Naive thymus-derived CD8-positive, alpha-beta T cell (primary cell): ENCODE measurements at regions not wholly inside any gene's neighbourhood (a gene's known extent, or its start where the extent isn't known, plus 50 kb on each side); places are given as distances from the start of the nearest gene placed in this dataset.
"Not testable (repeated sequence)": the region's sequence is repeated elsewhere in the genome, so short reads cannot be mapped to it uniquely, and the experiment has no call there.

ENCODE experiments used
- ATAC-seq, 2 donors: fragments of 150-1000 bp; cut with Tn5 transposase in 1 of 2; sonication (Bioruptor Pico), chemical (Tn5 transposase) in 1 of 2; 1 replicate in 1 of 2; 2 replicates in 1 of 2; pipeline ENCODE4 v1.10.0; 2021; ENCODE audit warnings: mild to moderate bottlenecking in 2 of 2, moderate library complexity in 2 of 2
- POLR2A ChIA-PET: fragments of 350-600 bp; sonication (Branson Sonifier 250); formaldehyde crosslinking; loops from one replicate; lab custom pipeline; 2021; ENCODE audit warnings: antibody characterized with exemption; lab: Charles Lee
- DNase-seq, 10 donors: peaks; one replicate each; pipeline versions ENCODE4 v3.0.0 to v3.0.0-alpha.2; 2020 to 2022
- H3K27ac Mint-ChIP-seq, 10 donors: one replicate each; pipeline ENCODE4 v1.8.0; 2020 to 2022; ENCODE audit warnings: mild to moderate bottlenecking in 10 of 10, mixed read lengths in 10 of 10, moderate library complexity in 4 of 10, inconsistent platforms in 1 of 10
- H3K27me3 Mint-ChIP-seq, 5 donors: one replicate each; pipeline ENCODE4 v1.8.0; 2021 to 2022; ENCODE audit warnings: mixed read lengths in 5 of 5
- H3K36me3 Mint-ChIP-seq, 3 donors: one replicate each; pipeline ENCODE4 v1.8.0; 2020 to 2022; ENCODE audit warnings: mixed read lengths in 3 of 3, mild to moderate bottlenecking in 2 of 3, inconsistent platforms in 1 of 3
- H3K4me1 Mint-ChIP-seq, 4 donors: one replicate each; pipeline ENCODE4 v1.8.0; 2021 to 2022; ENCODE audit warnings: mixed read lengths in 4 of 4
- H3K4me3 Mint-ChIP-seq, 10 donors: one replicate each; pipeline ENCODE4 v1.8.0; 2020 to 2022; ENCODE audit warnings: mild to moderate bottlenecking in 10 of 10, mixed read lengths in 10 of 10, moderate library complexity in 6 of 10, inconsistent platforms in 1 of 10
- H3K9me3 Mint-ChIP-seq, 9 donors: one replicate each; pipeline ENCODE4 v1.8.0; 2020 to 2022; ENCODE audit warnings: mixed read lengths in 9 of 9, mild to moderate bottlenecking in 3 of 9, inconsistent platforms in 1 of 9, moderate library complexity in 1 of 9

DNA sequence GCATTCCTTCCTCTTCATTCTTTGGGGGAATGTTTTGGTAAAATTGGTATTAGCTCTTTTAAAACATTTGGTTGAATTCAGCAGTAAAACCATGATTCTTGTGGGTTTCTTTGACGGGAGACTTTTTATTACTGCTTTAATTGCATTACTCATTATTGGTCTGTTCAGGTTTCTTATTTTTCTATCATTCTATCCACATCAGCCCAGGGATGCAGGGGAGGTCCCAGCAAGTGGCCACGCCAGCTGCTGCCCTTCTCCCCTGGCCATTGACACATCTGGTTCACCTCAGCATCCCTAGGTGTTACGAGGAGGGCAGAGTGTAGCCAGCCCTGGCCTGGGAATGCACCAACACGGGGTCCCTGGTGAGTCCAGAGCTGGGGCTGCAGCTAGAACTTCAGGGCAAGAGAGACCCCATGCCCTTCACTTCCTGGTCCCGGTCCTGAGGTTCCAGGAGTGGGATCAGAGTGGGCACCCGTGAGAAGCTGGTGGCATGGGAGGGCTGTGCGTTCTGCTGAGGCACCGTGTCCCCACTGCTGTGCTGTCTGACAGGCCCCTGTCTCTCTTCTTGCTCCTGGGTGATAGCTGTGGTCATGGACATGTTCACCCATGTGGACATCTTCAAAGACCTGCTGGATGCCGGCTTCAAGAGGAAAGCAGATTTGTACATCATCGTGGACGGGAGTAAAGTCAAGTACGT lies 72.1 kb upstream of the THOC3 start:
- DNase-seq, H3K36me3 Mint-ChIP-seq, H3K9me3 Mint-ChIP-seq, H3K27me3 Mint-ChIP-seq, POLR2A ChIA-PET, ATAC-seq: not testable (repeated sequence)
- H3K27ac Mint-ChIP-seq, result peak overlapping the region in 8 of 10 donors; percentile 50 to 85 (median 61)
- H3K4me1 Mint-ChIP-seq, result peaks cover 29 to 47% (median 42%) of the 10 kb centered on the region in 4 donors
- peak overlapping the region in 4 of 10 donors; percentile 13 to 38 (median 18) for H3K4me3 Mint-ChIP-seq

DNA sequence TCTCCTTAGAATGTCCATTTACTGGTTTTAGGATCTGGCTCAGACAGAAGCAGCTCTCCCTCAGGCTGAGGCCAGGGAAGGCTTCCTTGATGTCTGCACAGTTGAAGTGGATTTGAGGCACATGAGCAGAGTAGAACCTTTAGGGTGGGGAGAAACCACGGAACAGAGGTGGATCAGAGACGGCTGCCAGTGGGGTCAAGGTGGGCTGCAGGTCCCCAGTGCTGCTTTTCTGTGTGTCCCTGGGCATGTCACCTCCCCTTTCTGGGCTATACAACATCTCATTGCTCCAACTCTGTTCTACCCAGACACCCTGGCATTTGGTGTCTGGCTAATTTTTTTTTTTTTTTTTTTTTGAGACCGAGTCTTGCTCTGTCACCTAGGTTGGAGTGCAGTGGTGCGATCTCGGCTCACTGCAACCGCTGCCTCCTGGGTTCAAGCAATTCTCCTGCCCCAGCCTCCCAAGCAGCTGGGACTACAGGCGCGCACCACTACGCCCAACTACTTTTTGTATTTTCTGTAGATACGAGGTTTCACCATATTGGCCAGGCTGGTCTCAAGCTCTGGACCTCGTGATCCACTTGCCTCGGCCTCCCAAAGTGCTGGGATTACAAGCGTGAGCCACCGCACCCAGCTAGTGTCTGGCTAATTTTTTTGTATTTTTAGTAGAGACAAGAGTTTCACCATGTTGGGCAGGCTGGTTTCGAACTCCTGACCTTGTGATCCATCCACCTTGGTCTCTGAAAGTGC lies 73.3 kb upstream of the THOC3 start:
- DNase-seq, ATAC-seq, POLR2A ChIA-PET, H3K9me3 Mint-ChIP-seq, H3K27me3 Mint-ChIP-seq, H3K36me3 Mint-ChIP-seq: not testable (repeated sequence)
- H3K4me1 Mint-ChIP-seq, result peaks cover 21 to 38% (median 34%) of the 10 kb centered on the region in 4 donors
- H3K4me3 Mint-ChIP-seq, result peak overlapping the region in 8 of 10 donors; percentile 8 to 70 (median 64)
- H3K27ac Mint-ChIP-seq, result peak overlapping the region; percentile 25 to 93 (median 84)

DNA sequence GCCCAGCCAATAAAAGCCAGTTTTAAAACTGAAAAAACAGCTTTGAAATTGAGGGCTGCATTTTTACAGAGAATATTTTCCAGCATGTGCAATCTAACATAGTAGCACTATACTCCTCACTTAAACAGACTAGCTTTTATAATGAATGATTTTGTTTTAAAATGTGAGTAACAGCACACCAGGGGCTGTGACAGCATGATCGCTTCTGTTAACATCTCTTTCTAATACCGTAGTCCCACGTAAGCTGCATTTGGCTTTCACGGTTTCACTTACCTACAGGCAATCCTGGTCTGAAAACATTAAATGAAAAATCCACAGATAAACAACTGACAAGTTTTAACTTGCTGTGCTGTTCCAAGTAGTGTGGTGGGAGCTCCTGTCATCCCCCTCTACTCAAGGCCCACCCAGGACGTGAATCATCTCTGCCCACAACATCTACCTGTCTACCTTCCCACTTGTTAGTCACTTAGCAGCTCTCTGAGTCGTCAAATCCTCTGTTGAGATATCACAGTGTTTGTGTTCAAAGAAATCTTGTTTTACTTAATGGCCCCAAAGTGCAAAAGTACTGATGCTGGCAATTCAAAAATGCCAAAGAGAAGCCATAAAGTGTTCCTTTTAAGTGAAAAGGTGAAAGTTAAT lies 74.0 kb upstream of the THOC3 start:
- peak overlapping the region in 9 of 10 donors; percentile 8 to 70 (median 64) for H3K4me3 Mint-ChIP-seq
- ATAC-seq, result peak; percentile 97 to 98
- POLR2A ChIA-PET, result not testable (repeated sequence)

DNA sequence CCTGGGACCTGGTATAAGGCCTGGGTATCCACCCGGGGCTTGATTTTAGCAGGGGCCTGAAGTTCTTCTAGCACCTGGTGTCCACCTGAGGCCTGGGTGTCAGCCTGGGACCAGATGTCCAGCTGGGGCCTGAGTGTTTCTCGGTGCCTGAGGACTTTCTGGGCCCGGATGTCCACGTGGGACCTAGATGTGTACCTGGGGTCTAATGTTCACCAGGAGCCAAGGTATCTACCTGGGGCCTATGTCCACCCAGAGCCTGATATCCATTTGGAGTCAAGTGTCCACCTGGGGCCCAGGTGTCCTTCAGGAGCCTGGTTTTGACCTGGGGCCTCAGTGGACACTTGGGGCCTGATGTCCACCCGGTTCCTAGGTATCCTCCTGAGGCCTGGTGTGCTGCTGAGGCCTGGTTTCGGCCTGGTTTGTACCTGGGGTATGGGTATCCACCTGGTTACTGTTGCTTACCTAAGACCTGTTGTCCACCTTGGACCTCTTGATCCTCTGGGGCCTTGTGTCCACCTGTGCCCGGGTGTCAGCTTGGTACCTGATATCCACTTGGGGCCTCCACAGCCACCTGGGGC lies 75.2 kb upstream of the THOC3 start:
- H3K4me3 Mint-ChIP-seq, H3K9me3 Mint-ChIP-seq, DNase-seq, POLR2A ChIA-PET, H3K27me3 Mint-ChIP-seq, H3K36me3 Mint-ChIP-seq, ATAC-seq: not testable (repeated sequence)
- Mint-ChIP-seq H3K4me1 (peaks cover 10 to 29% (median 23%) of the 10 kb centered on the region in 4 donors), H3K27ac (peak overlapping the region in 2 of 10 donors; percentile 53 to 81)

More for the DNA sequence above, 74.0 kb upstream of the THOC3 start:
- H3K36me3 Mint-ChIP-seq, H3K9me3 Mint-ChIP-seq, H3K27me3 Mint-ChIP-seq: not testable (repeated sequence)
- peak in 4 of 10 donors; percentile 23 to 64 (median 34) for DNase-seq
- peak overlapping the region; percentile 25 to 93 (median 84) for H3K27ac Mint-ChIP-seq
- H3K4me1 Mint-ChIP-seq, result peaks cover 15 to 33% (median 29%) of the 10 kb centered on the region in 4 donors

DNA sequence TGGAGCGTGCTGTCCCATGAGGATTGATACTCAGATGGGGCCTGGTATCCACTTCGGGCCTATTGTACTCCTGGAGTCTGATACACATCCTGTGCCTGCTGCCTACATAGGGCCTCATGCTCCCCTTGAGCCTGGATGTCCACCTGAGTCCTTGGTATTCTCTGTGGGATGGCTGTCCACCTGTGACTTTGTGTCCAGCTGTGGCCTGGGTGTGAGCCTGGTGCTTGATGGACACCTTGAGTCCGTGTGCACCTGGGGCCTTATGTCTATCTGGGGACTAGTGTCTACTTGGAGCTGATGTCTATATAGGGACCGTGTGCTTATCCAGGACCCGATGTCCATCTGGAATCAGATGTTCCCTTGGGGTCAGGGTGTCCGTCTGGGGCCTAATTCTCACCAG lies 75.9 kb upstream of the THOC3 start:
- H3K4me3 Mint-ChIP-seq, H3K9me3 Mint-ChIP-seq, H3K36me3 Mint-ChIP-seq, DNase-seq, ATAC-seq, POLR2A ChIA-PET, H3K27me3 Mint-ChIP-seq: not testable (repeated sequence)
- H3K27ac Mint-ChIP-seq, result peak overlapping the region in 8 of 10 donors; percentile 22 to 85 (median 80)
- H3K4me1 Mint-ChIP-seq, result peaks cover 10 to 31% (median 26%) of the 10 kb centered on the region in 4 donors

DNA sequence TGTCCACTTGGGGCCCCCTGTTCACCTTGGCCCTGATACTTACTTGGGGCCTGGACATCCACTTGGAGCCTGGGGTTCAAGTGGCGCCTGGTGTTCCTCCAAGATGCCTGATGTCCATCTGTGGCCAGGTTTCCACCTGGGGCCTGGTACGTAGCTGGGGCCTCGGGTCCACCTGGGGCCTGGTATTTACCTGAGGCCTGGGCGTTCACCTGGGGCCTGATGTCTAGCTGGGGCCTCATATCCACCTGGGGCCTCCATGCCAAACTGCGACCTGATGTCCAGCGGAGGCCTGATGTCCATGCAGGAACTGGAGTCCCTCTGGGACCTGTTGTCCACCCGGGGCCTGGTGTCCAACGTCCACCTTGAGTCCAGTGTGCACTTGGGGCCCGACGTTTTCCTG lies 76.3 kb upstream of the THOC3 start:
- H3K27me3 Mint-ChIP-seq, H3K36me3 Mint-ChIP-seq, ATAC-seq, H3K4me3 Mint-ChIP-seq, POLR2A ChIA-PET, DNase-seq, H3K27ac Mint-ChIP-seq, H3K9me3 Mint-ChIP-seq: not testable (repeated sequence)
- H3K4me1 Mint-ChIP-seq, result peaks cover 10 to 29% (median 25%) of the 10 kb centered on the region in 4 donors

DNA sequence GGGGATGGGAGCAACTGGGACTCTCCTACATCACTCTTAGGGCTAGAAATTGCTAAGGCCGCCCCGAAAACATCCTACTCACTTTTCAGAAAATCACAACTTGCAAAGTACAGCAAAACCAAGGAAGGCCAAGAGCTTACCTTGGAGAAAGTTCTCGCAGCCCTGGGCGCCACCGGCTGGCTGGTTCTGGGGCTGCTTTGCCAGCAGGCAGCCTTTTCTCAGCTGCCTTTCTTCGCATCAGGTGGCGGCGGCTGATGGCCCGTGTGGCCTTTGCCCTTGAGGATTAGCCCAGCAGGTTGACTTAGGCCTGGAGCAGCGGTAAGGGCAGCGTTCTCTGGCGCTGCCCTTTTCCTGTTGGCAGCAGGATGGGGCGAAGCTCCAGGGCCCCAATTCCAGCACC lies 77.3 kb upstream of the THOC3 start:
- H3K36me3 Mint-ChIP-seq, H3K9me3 Mint-ChIP-seq, H3K27ac Mint-ChIP-seq, POLR2A ChIA-PET, H3K27me3 Mint-ChIP-seq, H3K4me3 Mint-ChIP-seq: not testable (repeated sequence)
- DNase-seq, result peak in 5 of 10 donors; percentile 31 to 72 (median 43)
- ATAC-seq, result peak in 1 of 2 donors; percentile 37
- peaks cover 6 to 21% (median 19%) of the 10 kb centered on the region in 4 donors for H3K4me1 Mint-ChIP-seq

DNA sequence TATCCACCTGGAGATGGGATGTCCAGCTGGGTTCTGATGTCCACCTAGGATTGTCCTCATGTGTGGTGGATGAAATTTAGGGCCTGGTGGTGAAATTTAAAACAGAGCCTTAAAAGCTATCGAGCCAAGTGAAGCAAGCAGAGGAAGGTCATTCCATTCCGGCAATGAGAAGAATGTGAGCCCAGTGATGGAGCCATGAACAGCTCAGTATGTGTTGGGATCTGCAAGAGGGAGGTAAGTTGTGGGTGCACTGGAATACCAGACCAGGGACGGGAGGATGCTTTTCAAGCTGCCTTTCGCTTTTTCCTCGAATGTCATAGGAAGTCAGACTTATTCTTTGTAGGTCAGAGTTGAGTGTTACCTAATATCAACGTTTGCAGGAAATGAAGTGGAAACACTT lies 80.6 kb upstream of the THOC3 start:
- H3K27ac Mint-ChIP-seq, result peak overlapping the region in 5 of 10 donors; percentile 20 to 80 (median 37)
- peak overlapping the region in 4 of 10 donors; percentile 1 to 67 (median 57) for H3K4me3 Mint-ChIP-seq
- H3K27me3 Mint-ChIP-seq, ATAC-seq, DNase-seq, POLR2A ChIA-PET, H3K4me1 Mint-ChIP-seq, H3K9me3 Mint-ChIP-seq, H3K36me3 Mint-ChIP-seq: not testable (repeated sequence)

DNA sequence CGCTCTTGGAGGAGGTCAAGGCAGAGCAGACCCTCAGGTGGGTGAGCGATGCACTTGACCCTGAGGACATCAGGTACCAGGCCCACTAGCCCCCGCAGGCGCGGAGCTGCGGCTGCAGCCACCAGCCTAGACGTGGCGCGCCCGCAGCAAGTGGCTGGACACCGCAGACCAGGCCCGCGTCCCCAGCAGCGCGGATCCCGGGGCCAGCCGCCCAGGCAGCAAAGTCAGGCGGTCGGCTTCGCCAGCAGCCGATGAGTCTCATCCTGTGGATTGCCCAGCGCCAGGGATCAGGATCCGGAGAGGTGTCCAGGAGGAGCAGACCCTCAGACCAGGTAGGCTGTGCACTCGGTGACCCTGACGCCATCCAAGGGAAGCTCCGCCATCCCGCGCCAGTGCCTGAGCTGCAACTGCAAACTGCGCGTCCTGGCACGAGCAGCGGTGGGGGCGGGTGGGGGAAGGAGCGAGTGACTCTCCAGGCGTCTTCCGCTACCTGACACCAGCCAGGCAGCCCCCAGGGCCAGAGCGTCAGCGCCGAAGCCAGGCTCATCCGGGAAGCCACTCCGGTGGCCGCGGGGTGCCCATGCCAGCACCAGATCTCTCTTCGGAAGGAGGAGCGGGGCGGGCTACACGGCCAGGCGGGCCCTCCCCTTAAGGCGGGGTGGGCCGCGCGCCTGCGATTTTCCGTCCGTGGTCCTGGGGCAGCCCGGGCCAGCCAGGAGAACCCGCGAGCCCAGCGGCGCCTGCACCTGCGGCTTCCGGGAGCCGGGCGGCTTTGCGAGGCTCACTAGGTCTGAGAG lies 92.6 kb upstream of the THOC3 start:
- DNase-seq (peak in 5 of 10 donors; percentile 17 to 54 (median 48)), ATAC-seq (peak; percentile 95 to 97)
- H3K9me3 Mint-ChIP-seq, H3K36me3 Mint-ChIP-seq, H3K27me3 Mint-ChIP-seq, H3K27ac Mint-ChIP-seq, POLR2A ChIA-PET, H3K4me1 Mint-ChIP-seq: not testable (repeated sequence)
- peak overlapping the region in 4 of 10 donors; percentile 30 to 48 (median 48) for H3K4me3 Mint-ChIP-seq

DNA sequence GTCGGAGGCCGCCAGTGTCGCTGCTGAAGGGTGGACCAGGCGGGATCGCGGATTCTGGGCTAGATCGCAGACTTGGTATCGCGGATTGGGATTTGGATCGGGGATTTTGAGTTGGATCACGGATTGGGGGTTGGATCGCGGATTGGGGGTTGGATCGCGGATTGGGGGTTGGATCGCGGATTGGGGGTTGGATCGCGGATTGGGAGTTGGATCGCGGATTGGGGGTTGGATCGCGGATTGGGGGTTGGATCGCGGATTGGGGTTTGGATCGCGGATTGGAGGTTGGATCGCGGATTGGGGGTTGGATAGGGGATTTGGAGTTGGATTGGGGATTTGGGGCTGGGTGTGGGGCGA lies 93.1 kb upstream of the THOC3 start:
- peak overlapping the region in 1 of 10 donors; percentile 52 for H3K27ac Mint-ChIP-seq

DNA sequence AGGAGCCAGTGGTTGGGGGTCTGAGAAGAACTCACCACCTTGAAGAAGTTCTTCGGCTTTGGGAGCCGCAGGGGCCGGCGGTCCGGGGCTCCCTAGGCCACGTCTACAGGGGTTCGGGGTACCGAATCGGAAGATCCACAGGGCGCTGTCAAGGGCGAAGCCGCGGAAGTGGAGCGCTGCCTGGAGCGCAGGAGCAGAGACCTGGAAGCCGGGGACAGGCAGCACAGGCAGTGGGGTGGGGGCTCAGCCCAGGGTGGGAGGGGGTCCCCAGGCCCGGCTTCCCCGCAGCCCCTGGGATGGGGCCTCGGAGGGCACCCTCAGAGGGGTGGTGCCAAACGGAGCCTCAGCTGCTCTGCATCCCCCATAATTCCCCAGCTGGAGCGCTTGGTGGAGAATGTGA lies 93.5 kb upstream of the THOC3 start:
- DNase-seq, H3K27me3 Mint-ChIP-seq, H3K4me1 Mint-ChIP-seq, H3K9me3 Mint-ChIP-seq, POLR2A ChIA-PET, H3K36me3 Mint-ChIP-seq: not testable (repeated sequence)
- peak in 1 of 2 donors; percentile 2 for ATAC-seq
- Mint-ChIP-seq H3K27ac (peak overlapping the region in 1 of 10 donors; percentile 52), H3K4me3 (peak overlapping the region in 5 of 10 donors; percentile 26 to 74 (median 40))

More for the DNA sequence above, 93.1 kb upstream of the THOC3 start:
- H3K4me3 Mint-ChIP-seq, result peak overlapping the region in 5 of 10 donors; percentile 28 to 74 (median 40)
- H3K27me3 Mint-ChIP-seq, H3K4me1 Mint-ChIP-seq, ATAC-seq, DNase-seq, H3K9me3 Mint-ChIP-seq, POLR2A ChIA-PET, H3K36me3 Mint-ChIP-seq: not testable (repeated sequence)
